CD4-positive, alpha-beta T cell treated with Interleukin-15 for 1 hour (primary cell): ENCODE measurements at regions not wholly inside any gene's neighbourhood (a gene's known extent, or its start where the extent isn't known, plus 50 kb on each side); places are given as distances from the start of the nearest gene placed in this dataset.
"Not testable (repeated sequence)": the region's sequence is repeated elsewhere in the genome, so short reads cannot be mapped to it uniquely, and the experiment has no call there.

Source experiments
- DNase-seq: peaks from one replicate; pipeline ENCODE4 v3.0.0-alpha.2; 2020

DNA sequence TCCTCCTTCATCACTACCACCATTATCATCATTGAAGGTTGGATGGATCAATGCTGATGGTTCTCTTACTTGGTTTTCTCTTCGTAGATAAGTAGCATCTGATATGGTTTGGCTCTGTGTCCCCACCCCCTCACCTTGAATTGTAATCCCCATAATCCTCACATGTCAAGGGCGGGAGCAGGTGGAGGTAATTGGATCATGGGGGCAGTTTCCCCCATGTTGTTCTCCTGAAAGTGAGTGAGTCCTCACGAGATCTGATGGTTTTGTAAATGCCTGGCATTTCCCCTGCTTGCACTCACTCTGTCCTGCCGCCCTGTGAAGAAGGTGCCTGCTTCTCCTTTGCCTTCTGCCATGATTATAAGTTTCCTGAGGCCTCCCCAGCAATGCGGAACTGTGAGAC lies 172.4 kb upstream of the PWP1 start:
- DNase-seq: no peak

DNA sequence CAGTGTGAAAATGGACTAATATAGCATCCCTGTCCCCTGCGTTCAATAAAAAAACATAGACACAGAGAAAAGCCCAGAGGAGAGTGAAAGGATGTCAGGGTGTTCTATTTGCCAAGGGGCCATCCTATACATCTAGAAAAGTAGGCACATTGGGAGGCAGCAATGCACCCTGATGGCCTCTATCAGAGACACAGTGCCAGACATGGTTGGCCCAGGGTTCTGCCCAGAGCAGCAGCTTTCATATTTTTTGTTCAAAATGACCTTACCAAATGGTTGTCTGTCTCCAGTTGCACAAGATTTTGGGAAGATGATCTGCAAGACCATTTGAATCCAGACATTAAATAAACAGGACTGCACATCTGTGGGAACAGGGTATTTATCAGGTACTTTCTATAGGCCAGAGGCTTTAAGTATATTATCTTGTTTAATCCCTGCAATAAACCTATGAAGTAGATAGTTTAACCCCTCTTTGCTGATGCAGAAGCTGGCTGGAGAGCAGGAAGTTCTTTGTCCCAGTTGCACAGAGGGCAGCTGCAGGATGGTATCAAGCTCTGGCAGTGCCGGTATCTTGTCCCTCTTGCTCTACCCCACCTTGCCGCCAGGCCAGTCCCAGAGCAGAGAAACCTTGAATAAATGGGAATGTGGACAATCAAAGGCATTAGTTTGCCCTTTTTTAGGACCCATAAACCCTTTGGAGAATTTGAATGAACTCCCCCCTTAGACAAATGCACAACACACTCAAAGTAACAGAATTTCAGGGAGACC lies 171.8 kb upstream of the PWP1 start:
- DNase-seq: no peak

DNA sequence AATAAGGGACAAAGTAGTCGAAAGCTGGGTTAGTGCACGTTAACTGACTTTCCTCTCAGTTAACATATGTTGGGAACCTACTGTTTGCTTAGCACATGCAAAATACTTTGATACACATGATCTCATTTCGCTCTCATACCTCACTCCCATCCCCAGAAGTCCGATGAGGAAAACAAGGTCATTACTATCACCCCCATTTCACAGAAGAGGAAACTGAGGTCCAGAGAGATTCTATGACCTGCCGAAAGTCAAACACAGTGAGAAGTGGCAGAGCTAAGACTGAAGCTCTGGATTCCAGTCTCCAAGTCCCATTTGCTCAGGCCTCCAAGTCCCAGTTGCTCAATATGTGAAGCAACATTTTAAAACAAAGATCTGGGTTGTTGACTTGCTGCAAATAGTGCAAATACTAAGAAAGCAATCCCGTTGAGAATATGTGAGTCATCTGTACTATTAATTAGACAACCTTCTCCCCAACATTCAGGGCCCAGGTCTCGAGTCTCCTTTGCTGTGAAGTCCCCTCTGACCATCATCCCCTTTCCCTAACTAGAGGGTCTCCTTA lies 170.6 kb upstream of the PWP1 start:
- DNase-seq: no peak

DNA sequence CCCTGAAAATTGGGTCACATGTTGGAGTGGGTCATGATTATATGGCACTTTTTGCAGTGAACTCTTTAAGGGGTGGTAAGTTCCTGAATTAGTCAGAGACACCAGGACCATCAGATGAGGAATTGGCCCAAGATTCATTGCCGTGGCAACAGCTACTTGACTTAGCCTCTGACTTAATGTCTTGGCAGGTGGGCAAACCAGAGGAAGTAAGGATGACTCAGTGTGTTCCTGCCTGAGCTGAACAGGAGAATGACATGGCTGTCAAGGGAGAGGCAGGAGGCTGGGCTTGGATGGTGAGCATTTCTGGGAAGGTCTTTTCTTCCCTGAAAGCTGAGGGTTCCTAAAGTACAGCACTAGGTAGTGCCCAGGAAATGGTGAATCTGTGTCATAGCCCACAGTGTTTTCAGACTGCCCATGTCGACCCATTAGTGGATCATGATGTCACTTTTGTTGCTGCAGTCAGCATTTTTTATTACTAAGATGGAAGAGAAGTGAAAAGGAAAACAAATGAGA lies 170.1 kb upstream of the PWP1 start:
- DNase-seq: no peak

DNA sequence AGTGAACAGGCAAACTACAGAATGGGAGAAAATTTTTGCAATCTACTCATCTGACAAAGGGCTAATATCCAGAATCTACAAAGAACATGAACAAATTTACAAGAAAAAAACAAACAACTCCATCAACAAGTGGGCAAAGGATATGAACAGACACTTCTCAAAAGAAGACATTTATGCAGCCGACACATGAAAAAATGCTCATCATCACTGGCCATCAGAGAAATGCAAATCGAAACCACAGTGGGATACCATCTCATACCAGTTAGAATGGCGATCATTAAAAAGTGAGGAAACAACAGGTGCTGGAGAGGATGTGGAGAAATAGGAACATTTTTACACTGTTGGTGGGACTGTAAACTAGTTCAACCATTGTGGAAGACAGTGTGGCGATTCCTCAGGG lies 167.8 kb upstream of the PWP1 start:
- DNase-seq: not testable (repeated sequence)

DNA sequence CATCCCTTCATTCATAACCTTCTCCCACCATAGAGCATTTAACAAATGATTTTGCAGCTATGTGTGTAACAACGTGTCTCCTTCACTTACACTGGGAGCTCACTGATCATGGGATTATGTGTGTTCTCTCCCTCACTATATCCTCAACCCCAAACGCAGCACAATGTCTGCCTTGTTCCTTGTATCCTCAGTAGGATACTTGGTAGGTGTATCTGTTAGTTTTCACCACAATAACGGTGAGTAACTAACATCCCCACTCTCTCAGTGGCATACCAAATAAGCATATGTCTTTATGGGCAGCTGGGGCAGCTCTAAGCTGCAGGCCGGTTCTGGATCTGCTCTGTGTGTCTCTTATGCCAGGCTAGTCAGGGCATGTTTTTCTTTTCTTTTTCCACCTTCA lies 166.7 kb upstream of the PWP1 start:
- DNase-seq: no peak

DNA sequence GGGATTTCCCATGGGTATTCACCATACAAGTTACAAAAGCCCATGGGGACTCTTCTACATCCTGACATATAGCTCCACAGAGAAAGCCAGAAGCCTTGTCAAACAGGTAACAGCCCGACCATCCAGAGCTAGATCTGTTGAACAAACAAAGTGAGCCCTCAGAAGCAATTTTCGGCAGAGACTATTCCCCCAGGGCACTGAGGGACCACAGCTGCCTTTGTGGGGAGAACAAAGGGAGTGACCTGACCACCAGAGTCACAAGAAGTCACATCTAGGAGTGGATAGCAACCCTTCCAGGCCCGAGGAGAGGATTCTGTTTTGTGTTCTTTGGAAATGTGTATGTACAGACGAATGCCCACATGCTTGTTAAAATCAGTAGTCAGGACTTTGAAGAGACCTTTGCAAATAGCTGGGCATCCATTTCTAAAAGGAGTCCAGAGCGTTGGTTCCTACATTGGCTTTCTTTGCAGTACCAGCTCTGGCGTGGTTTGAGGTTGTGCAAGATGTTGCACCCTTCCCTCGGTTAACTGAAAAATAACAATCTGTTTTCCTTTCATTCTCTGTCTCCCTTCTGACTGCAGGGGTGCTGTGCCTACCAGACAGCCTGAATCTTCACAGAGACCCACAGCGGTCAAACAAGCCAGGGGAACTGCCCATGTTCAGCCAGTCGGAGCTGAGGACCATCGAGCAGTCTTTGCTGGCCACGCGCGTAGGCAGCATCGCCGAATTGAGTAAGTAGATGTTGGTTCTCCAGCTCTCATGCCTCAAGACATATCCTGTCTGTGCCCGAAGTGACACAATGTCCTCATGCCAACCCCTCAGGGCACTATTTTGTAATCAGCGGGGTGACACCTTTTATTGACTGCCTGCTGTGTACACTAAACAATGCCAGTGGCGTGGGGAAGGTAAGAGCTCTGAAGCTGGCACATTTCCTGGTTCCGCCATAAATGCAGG lies 165.4 kb upstream of the PWP1 start:
- DNase-seq: no peak

DNA sequence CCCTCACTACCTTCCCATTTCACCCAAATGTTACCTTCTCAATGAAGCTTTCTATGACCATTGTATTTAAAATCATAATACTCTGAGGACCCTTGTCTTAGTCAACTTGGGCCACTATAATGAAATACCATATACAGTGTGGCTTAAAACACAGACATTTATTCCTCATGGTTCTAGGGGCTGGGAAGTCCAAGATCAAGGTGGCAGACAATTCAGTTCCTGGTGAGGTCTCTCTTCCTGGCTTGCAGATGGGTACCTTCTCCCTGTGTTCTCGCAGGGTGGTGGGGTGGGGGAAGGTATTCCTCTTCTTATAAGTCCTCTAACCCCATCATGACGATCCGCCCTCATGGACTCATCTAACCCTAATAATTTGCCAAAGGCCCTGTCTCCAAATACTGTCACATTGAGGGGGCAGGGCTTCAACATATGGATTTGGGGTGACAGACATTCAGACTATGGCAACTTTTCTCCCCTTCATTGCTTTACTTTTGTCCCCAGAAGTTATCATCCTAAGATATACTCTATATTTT lies 163.7 kb upstream of the PWP1 start:
- no peak for DNase-seq

DNA sequence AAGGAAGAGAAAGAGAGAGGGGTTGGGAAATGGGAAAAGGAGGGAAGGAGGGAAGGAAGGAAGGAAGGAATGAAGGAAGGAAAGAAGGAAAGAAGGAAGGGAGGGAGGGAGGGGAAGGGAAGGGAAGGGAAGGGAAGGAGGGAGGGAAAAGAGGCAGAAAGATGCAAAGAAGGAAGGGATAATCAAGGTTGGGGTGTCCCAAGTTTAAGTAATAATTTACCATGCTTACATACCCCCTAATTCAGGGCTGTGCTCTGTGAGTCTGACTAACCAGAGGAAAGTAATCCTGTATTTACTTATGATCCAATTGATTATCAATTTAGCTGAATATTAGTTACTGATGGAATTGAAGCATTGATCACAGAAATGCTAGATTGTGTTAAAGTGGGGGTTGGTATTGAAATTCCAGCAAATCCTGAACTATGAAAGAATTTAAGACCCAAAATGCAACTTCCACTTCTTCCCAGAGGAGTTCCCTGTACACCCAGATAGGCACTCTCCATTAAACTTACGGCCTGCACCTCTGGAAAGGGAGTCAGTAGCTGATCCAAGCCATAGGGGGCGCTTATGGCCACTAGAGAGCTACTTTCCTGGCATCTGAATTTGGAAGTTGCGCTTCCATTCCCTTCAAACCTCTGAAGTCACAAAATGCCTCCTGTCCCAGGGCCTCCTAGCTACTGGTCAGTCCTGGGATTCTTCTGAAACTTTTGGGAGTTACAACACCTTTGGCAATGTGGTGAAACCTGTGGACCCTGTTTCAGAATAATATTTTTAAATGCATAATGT lies 162.7 kb upstream of the PWP1 start:
- DNase-seq: no peak

DNA sequence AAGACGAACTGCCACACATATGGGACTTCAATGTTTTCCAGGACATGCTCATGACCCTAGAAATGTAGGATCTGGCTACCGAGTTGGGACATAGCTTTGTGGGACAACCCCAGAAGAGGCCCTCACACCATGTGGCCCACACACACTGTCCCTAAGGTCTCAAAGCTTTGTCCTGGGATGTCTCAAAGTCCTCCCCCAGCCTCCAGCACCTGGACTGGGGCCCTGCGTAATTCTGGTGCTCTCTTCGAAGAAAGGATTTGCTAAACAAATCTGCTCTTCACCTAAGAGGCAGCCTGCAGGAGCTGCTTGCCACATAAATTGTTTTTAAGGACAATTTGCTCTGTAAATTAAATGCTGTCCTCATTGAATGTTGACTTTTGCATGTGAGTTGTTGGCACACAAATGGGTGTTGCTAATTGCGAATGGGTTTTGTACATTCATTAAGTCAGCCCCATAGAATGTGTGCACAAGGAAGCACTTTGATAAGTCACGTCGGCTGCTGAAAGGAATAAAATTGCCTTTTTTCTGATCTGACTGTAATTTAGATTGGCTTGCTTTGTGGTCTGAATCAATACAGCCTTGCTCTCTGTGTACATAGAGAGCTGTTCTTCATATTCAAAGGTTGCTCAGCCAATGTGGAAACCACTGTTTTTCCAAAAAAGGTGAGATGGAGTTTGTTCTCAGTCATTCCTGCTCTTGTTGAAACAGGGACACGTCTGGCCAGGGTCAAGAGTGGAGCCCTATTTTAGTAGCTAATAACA lies 161.6 kb upstream of the PWP1 start:
- DNase-seq: no peak

DNA sequence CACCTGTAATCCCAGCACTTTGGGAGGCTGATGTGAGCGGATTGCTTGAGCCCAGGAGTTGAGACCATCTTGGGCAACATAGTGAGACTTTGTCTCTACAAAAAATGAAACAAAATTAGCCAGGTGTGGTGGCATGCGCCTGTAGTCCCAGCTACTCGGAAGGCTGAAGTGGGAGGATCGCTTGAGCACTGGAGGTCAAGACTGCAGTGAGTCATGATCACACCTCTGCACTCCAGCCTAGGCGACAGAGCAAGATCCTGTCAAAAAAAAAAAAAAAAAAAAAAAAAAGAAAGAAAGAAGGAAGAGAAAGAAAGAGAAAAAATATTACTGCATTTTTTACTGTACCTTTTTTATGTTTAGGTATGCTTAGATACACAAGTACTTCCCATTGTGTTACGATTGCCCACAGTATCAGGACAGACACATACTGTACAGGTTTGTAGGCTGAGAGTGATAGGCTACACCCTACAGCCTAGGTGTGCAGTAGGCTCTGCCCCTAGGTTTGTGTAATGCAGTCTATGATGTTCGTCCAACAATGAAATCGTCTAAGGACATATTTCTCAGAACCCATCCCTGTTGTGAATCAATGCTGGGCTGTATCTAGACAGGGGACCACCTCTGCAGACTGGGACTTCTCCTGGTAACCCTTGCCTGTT lies 160.4 kb upstream of the PWP1 start:
- DNase-seq: no peak

DNA sequence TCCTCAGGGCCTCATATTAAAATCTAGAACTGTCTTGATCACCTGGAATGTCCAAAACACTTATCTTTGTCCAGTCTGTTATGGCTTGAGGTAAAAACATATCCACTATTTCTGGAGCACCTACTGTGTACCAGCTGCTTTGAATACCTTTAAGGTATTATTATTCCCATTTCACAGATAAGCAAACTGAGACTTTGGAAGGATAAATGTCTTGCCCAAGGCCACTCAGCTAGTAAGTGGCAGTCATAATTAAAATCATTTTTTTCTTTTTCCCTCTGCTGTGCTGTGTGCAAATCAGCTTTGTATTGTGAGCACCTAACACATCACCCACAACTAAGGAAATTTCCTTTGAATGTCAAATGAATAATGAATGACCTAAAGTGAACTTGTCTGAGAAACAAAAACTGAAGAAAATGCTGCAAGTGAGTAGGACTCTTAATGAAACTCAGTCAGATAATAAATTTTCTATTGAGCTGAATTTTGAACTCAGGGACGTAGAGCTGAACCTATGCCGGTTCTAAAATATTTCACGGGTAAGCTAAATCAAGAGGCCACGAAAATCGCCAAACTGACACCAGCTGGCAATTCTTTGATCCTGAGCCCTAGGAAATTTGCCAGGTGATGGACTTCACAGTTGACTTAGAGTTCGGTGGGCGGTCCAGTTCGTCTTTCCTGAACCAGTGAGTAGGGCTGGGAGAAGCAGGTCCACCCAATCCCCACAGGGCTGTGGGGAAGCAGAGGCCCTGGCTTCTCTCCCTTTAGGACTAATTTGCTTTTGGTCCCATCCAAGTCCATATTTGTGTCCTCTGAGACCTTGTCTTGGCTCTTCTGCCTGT lies 159.7 kb upstream of the PWP1 start:
- no peak for DNase-seq

DNA sequence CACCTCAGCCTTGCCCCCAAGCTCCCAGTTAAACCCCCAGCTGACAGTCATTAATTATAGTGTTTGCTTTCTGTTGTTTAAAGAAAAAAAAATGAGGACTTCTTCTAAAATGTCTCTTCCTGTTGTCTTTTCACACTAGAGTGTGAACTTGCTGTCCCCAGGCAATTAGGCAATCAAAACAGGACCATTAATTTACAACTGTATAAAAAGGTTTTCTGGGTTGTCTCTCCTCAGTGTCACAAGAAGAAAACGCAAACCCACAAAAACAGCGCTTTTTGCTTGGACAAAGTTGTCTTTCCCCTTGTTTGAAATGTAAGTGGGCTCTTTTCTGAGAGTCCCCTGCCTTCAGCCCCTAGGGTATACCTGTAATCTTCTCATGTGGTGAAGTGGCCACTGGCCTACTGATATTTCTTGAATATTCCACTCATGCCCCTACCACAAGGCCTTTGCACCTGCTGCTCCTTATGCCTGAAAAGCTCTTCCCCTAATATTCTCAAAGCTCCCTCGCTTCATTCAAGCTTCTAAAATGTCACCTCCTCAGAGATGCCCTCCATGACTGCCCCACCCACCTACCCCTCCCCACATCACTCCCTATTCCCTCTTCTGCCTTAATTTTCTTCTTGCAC lies 158.9 kb upstream of the PWP1 start:
- DNase-seq: no peak

DNA sequence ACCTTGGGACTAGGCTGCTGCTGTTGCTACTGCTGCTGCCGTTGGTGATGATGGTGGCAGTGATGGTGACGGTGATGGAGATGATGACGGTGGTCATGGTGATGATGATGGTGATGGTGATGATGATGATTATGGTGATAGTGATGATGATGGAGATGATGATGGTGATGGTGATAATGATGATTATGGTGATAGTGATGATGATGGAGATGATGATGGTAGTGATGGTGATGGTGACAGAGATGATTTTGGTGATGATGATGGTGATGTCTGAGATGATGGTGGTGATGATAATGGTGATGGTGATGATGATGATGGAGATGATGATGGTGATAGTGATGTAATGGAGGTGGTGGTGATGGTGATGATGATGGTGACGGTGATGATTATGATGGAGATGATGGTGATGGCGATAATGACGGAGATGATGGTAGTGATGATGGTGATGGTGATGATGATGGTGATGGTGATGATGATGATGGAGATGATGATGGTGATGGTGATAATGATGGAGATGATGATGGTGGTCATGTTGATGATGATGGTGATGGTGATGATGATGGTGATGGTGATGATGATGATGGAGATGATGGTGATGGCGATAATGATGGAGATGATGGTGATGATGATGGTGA lies 156.8 kb upstream of the PWP1 start:
- DNase-seq: no peak

DNA sequence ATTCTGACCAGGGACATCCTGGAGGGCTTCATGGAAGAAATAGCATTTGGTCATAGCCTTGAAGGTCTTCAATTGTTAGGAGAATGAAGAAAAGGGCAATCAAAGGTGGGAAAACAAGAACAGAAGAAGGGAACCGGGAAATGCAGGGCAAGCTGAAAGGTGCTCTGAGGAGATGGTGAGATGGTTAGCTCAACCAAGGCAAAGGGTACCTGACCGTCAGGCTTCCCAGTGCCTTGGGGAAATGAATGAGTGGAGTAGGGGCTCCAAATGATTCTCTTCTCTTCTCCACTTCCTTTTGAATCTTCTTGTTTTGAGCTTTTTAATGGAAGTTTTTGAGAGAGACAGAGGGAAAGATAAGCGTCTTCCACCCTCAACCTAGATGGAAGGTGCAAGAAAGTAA lies 155.6 kb upstream of the PWP1 start:
- no peak for DNase-seq

DNA sequence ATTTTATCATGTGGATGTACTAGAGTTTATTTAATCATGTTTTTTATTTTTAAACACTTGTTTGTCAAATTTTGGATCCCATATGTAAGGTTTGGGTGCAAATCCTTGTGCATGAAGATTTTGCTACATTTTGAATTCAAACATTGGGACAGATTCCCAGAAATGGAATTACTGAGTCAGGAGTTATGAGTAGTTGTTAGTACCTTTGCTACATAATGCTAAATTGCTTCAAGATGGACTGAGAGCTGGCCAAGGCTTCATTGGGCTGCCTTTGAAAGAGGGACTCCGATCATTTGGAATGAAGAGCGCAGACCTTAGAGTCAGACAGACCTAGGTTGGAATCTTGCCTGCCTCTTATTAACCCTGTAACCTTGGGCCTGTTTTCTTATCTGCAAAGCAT lies 154.9 kb upstream of the PWP1 start:
- DNase-seq: no peak

DNA sequence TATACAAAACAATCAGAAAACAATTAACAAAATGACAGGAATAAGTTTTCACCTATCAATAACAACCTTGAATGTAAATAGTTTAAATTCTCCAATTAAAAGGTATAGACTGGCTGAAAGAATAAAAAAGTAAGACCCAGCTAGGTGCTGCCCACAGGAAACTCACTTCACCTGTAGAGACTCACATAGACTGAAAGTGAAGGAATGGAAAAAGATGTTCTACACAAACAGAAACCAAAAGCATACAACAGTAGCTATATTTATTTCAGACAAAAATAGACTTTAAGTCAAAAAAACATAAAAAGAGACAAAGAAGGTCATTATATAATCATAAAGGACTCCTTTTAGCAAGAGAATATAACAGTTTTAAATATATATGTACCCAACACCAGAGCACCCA lies 152.4 kb upstream of the PWP1 start:
- DNase-seq: no peak

DNA sequence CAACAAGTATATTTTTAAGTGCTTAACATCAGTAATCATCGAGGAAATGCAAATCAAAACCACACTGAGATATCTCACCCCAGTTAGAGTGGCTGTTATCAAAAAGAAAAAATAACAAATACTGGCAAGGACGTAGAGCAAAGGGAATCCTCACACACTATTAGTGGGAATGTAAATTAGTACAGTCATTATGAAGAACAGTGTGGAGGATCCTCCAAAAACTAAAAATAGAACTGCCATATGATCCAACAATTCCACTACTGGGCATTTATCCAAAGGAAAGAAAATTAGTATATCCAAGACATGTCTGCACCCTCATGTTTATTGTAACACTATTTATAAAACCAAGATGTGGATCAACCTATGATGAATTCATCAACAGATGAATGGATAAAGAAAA lies 149.0 kb upstream of the PWP1 start:
- DNase-seq: no peak

DNA sequence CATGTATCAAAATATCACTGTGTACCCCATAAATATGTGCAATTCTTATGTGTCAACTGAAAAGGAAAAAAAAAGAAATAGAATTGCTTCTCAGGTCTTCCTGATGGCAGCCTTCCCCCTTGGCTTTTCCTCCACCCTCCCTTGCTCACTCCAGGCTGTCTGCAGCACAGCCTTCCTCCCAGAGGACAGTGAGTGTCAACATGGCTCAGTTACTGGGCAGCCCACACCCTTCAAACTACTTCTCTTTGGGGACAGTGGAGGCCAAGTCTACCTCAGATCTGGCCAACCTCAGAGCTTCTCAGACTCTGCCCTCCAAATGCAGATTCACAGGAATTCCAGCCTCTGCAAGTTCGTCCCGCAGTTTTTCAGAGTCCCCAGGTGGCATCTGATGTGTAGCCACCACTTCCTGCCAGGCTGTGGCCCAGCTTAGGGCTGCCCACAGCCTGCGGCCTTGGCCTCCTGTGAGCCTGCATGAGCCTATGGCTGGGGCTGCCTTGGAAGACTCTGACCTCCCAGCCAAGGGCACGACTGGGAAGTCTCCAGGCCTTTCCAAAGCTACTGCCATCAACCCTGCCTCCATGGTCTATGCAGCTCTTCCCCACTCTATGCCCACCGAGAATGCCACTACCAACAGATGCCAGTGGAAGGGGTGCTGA lies 148.0 kb upstream of the PWP1 start:
- DNase-seq: no peak
